ENCODE measurements at regions not wholly inside any gene's neighbourhood (a gene's known extent, or its start where the extent isn't known, plus 50 kb on each side); places are given as distances from the start of the nearest gene placed in this dataset.

DNA sequence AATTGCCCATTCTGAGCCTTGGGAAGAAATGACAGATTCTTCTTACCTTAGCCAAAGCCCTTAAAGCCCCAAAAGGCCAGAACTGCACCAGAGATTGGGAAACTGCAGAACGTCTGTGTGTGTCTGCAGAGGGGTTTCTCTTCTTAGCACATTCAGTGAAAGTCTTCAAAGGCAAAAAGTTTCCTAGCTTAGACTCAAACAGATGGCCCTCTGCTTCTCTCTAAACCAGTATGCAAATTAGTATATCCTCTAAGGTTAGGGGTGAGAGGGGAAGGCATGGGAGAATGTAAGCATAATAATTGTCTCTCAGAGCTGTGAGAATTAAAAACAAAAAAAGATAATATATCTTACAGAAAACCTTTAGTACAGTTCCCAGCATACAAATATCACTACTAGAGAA lies 334.0 kb upstream of the MCTP2 start:
- Histone ChIP-seq H3K4me3 (no peak overlapping the region), H3K36me3 (ENCODE audit: insufficient read depth, low read length) (no peaks in the 10 kb centered on the region), H3K27ac (no peak overlapping the region), H3K9me3 (ENCODE audit: low read depth, low read length) (no peaks in the 10 kb centered on the region), H3K9ac (ENCODE audit: insufficient read length) (no peak overlapping the region)
- no peak for DNase-seq (ENCODE audit: low read depth, low spot score)
- TF ChIP-seq EZH2 (IDR thresholded peaks at IDR 0.05): no peak
- TF ChIP-seq POLR2AphosphoS5 (IDR thresholded peaks at IDR 0.05; ENCODE audit: borderline replicate concordance, low read depth, low read length): no peak
- TF ChIP-seq FOXP2 (optimal IDR thresholded peaks at IDR 0.05; ENCODE audit: control extremely low read depth, extremely low read length, insufficient read depth): no peak

DNA sequence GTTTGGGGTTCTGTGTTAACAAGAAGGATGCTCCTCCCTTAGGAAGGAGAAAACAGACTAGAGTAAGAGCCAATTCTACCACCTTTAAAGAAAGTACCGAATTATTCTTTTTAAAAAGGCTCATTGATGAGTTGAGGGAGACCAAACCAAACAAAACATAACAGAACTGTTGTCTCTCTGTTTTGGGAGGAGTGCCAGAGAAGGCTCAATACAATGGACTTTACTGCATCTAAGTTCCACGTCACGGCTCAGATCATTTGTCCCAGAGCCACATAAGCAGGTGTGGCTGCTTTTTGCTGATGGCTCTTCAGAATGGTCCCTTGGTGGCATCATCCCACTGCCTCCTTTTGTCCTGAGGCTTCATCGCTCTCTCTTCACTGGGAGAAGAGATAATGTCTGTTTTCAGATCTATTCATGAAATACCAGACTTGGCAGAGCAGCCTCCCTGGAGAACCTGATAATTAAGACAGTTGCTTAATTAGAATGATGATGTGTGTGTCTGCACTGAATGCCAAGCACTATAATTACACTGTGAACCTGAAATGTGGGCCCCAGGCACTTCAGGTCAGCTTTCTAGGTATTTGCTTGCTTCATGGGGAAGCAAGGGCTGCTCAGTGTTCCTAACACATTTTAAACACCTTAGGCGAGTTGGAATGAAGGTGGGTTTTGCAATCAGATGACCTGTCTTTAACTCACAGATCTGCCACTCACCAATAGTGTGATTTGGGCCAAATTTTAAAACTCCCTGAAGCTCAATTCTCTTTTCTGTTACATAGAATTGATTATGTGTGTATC lies 335.2 kb upstream of the MCTP2 start:
- H3K36me3 ChIP-seq (ENCODE audit: insufficient read depth, low read length): no peaks in the 10 kb centered on the region
- no peak for DNase-seq (ENCODE audit: low read depth, low spot score)
- TF ChIP-seq FOXP2 (optimal IDR thresholded peaks at IDR 0.05; ENCODE audit: control extremely low read depth, extremely low read length, insufficient read depth): no peak
- TF ChIP-seq EZH2 (IDR thresholded peaks at IDR 0.05): no peak
- TF ChIP-seq POLR2AphosphoS5 (IDR thresholded peaks at IDR 0.05; ENCODE audit: borderline replicate concordance, low read depth, low read length): no peak

DNA sequence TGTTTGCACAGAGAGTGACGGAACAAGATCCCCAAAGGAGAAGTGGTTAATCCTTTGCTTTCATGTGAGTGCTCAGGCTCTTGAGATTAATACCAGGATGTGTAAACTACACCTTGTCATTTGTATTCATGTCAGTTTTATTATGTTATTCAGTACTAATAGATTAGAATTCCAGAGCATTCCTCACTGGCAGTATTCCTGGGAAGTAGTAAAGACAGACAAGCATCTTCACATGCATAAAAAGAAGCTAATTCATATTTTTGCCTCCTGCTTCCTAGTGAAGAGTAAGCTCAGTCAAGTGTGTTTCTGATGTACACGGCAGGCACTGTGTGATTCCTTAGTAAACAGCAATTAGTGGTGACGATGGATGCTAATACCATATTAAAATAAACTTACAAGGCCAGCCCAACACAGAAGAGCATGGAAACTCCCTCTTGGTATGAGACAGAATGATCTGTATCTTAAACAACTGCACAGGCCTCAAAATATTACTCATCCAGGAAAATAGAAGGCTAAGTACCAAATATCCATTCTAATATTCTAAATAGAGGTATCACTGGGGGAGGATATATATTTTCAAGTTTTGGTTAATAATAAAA lies 336.8 kb upstream of the MCTP2 start:
- no peak for DNase-seq (ENCODE audit: low read depth, low spot score)
- no peak for TF ChIP-seq POLR2AphosphoS5 (IDR thresholded peaks at IDR 0.05; ENCODE audit: borderline replicate concordance, low read depth, low read length)
- TF ChIP-seq EZH2 (IDR thresholded peaks at IDR 0.05): no peak
- no peak for TF ChIP-seq FOXP2 (optimal IDR thresholded peaks at IDR 0.05; ENCODE audit: control extremely low read depth, extremely low read length, insufficient read depth)
- no peaks in the 10 kb centered on the region for H3K36me3 ChIP-seq (ENCODE audit: insufficient read depth, low read length)
- H3K9me3 ChIP-seq (ENCODE audit: low read depth, low read length): no peaks in the 10 kb centered on the region
- no peak overlapping the region for H3K9ac ChIP-seq (ENCODE audit: insufficient read length)
- H3K27ac ChIP-seq: no peak overlapping the region
- no peak overlapping the region for H3K4me3 ChIP-seq

More for the DNA sequence above, 335.2 kb upstream of the MCTP2 start:
- no peak overlapping the region for H3K27ac ChIP-seq
- no peak overlapping the region for H3K9ac ChIP-seq (ENCODE audit: insufficient read length)
- H3K9me3 ChIP-seq (ENCODE audit: low read depth, low read length): no peaks in the 10 kb centered on the region
- no peak overlapping the region for H3K4me3 ChIP-seq

DNA sequence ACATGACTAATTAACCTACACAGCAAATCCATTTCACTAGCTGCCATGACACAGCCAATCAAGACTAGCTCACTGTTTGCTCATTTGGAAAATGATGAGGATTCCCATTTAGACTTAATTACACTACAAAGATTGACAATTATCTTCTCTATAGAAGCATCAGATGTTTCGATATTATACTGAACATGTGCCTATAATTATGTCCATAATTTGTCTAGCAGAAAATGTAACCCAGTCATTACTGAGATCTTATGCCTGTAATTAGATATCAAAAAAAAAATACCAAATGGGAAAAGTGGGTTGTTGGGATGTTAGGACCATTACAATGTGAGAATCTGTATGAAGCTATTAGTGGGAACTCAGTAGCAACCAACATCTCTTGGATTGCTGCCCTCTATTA lies 344.2 kb upstream of the MCTP2 start:
- DNase-seq (ENCODE audit: low read depth, low spot score): no peak
- H3K9ac ChIP-seq (ENCODE audit: insufficient read length): no peak overlapping the region
- no peaks in the 10 kb centered on the region for H3K36me3 ChIP-seq (ENCODE audit: insufficient read depth, low read length)
- H3K27ac ChIP-seq: no peak overlapping the region
- H3K9me3 ChIP-seq (ENCODE audit: low read depth, low read length): no peaks in the 10 kb centered on the region
- H3K4me3 ChIP-seq: no peak overlapping the region
- TF ChIP-seq FOXP2 (optimal IDR thresholded peaks at IDR 0.05; ENCODE audit: control extremely low read depth, extremely low read length, insufficient read depth): no peak
- TF ChIP-seq POLR2AphosphoS5 (IDR thresholded peaks at IDR 0.05; ENCODE audit: borderline replicate concordance, low read depth, low read length): no peak
- TF ChIP-seq EZH2 (IDR thresholded peaks at IDR 0.05): no peak

DNA sequence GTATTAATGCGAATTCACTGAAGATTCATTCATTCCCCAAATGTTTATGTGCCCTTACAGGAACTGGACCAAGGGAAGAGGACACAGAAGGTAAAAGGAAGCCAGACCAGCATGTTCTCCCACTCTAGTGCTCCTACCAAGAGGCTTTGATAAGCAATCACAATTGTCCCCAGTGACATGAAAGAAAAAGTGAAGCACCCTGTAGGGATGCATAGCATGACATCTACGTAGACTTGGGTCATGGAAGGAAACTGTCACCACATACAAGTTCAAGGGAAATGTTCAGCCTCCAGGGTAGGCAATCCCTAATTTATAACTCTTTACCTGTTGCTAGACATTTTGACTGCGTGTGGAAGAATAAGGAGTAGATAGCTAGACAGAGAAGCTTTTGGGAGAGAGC lies 348.6 kb upstream of the MCTP2 start:
- Histone ChIP-seq H3K27ac (no peak overlapping the region), H3K9ac (ENCODE audit: insufficient read length) (no peak overlapping the region), H3K9me3 (ENCODE audit: low read depth, low read length) (no peaks in the 10 kb centered on the region), H3K4me3 (no peak overlapping the region), H3K36me3 (ENCODE audit: insufficient read depth, low read length) (no peaks in the 10 kb centered on the region)
- no peak for TF ChIP-seq FOXP2 (optimal IDR thresholded peaks at IDR 0.05; ENCODE audit: control extremely low read depth, extremely low read length, insufficient read depth)
- no peak for DNase-seq (ENCODE audit: low read depth, low spot score)

DNA sequence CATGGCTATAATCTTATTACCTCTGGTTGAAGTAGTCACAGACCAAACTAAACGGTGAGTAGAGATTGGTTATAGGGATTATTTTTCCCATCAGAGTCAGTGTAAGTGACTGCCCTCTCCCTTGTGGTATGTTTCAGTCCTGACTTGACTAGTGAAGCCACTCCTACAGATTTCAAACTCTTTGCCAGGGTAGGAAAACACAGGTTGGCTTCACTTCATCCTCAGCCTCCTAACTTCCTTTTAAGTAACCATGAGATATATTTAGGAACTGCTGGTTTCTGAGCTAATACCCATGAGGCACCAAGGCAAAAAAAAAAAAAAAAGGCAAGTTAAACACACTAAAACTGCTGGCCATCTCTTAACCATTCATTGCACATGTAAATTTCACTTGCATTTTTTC lies 349.2 kb upstream of the MCTP2 start:
- DNase-seq (ENCODE audit: low read depth, low spot score): no peak
- H3K9ac ChIP-seq (ENCODE audit: insufficient read length): no peak overlapping the region
- no peaks in the 10 kb centered on the region for H3K36me3 ChIP-seq (ENCODE audit: insufficient read depth, low read length)
- H3K4me3 ChIP-seq: no peak overlapping the region
- no peak for TF ChIP-seq POLR2AphosphoS5 (IDR thresholded peaks at IDR 0.05; ENCODE audit: borderline replicate concordance, low read depth, low read length)
- TF ChIP-seq EZH2 (IDR thresholded peaks at IDR 0.05): no peak
- no peak for TF ChIP-seq FOXP2 (optimal IDR thresholded peaks at IDR 0.05; ENCODE audit: control extremely low read depth, extremely low read length, insufficient read depth)
- no peaks in the 10 kb centered on the region for H3K9me3 ChIP-seq (ENCODE audit: low read depth, low read length)
- H3K27ac ChIP-seq: no peak overlapping the region

DNA sequence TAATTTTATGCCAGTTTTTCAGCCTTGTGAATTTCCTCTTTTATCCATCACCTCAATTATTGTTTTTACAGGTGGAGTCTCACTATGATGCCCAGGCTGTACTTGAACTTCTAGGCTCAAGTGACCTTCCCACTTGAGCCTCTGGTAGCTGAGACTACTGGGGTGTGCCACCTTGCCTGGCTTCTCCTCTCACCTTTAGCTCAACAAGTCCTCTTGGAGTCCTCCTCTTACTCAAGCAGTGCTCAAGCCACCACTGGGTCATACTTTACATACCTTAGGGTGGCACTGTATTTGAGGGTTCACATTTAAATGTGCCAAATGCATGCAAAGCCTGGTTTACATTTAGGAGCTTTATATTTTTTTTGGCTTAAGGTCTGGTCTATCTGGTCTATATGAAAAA lies 350.1 kb upstream of the MCTP2 start:
- no peaks in the 10 kb centered on the region for H3K36me3 ChIP-seq (ENCODE audit: insufficient read depth, low read length)
- TF ChIP-seq EZH2 (IDR thresholded peaks at IDR 0.05) (no peak), POLR2AphosphoS5 (IDR thresholded peaks at IDR 0.05; ENCODE audit: borderline replicate concordance, low read depth, low read length) (no peak), FOXP2 (optimal IDR thresholded peaks at IDR 0.05; ENCODE audit: control extremely low read depth, extremely low read length, insufficient read depth) (no peak)
- H3K4me3 ChIP-seq: no peak overlapping the region
- no peak overlapping the region for H3K9ac ChIP-seq (ENCODE audit: insufficient read length)
- no peak overlapping the region for H3K27ac ChIP-seq
- no peaks in the 10 kb centered on the region for H3K9me3 ChIP-seq (ENCODE audit: low read depth, low read length)
- DNase-seq (ENCODE audit: low read depth, low spot score): no peak

DNA sequence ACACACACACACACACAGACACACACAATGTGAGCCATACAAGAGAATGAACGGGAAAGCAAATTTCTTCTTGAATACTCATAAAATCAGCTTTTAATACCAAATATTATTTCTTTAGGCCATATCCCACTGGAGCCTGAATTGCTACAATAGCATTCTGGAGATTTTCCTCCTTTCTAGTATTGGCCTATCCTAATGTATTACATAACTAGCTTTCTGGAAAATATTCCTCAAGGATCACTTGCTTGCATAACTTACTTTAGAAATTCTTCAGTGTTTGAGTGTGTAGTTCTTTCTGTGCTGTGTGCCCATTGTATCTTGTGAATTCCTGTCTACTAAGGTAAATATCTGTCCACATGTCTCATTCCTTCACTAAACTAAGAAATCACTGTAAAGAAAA lies 351.0 kb upstream of the MCTP2 start:
- H3K36me3 ChIP-seq (ENCODE audit: insufficient read depth, low read length): no peaks in the 10 kb centered on the region
- H3K9ac ChIP-seq (ENCODE audit: insufficient read length): no peak overlapping the region
- no peaks in the 10 kb centered on the region for H3K9me3 ChIP-seq (ENCODE audit: low read depth, low read length)
- no peak for DNase-seq (ENCODE audit: low read depth, low spot score)
- TF ChIP-seq FOXP2 (optimal IDR thresholded peaks at IDR 0.05; ENCODE audit: control extremely low read depth, extremely low read length, insufficient read depth) (no peak), POLR2AphosphoS5 (IDR thresholded peaks at IDR 0.05; ENCODE audit: borderline replicate concordance, low read depth, low read length) (no peak), EZH2 (IDR thresholded peaks at IDR 0.05) (no peak)
- no peak overlapping the region for H3K27ac ChIP-seq
- H3K4me3 ChIP-seq: no peak overlapping the region

Data from SK-N-MC (cell line).